ENCODE measurements at regions not wholly inside any gene's neighbourhood (a gene's known extent, or its start where the extent isn't known, plus 50 kb on each side); places are given as distances from the start of the nearest gene placed in this dataset.

GRCh38 chr15:66844041-66844746 lies 142.2 kb downstream of the SMAD6 start:
- no peak for DNase-seq (ENCODE audit: low read depth in 2 of 2)
- H3K4me3 ChIP-seq (replicated peaks in 1 of 2; ENCODE audit: low read depth in 2 of 2, low read length in 2 of 2), result no peak overlapping the region
- no peak for TF ChIP-seq CTCF (IDR thresholded peaks at IDR 0.05; ENCODE audit: low read depth, low read length)

GRCh38 chr15:66844747-66845145 lies 142.7 kb downstream of the SMAD6 start:
- TF ChIP-seq CTCF (IDR thresholded peaks at IDR 0.05; ENCODE audit: low read depth, low read length), result no peak
- DNase-seq (ENCODE audit: low read depth in 2 of 2), result no peak
- H3K4me3 ChIP-seq (replicated peaks in 1 of 2; ENCODE audit: low read depth in 2 of 2, low read length in 2 of 2), result no peak overlapping the region

- no peak overlapping the region for H3K4me3 ChIP-seq (replicated peaks in 1 of 2; ENCODE audit: low read depth in 2 of 2, low read length in 2 of 2)
- DNase-seq (ENCODE audit: low read depth in 2 of 2), result no peak
These were observed 143.3 kb downstream of the SMAD6 start for GRCh38 chr15:66845266-66845785.

GRCh38 chr15:66846031-66846430 lies 144.0 kb downstream of the SMAD6 start:
- H3K4me3 ChIP-seq (replicated peaks in 1 of 2; ENCODE audit: low read depth in 2 of 2, low read length in 2 of 2), result no peak overlapping the region
- no peak for DNase-seq (ENCODE audit: low read depth in 2 of 2)
- TF ChIP-seq CTCF (IDR thresholded peaks at IDR 0.05; ENCODE audit: low read depth, low read length), result no peak

More at GRCh38 chr15:66845266-66845785, 143.3 kb downstream of the SMAD6 start:
- TF ChIP-seq CTCF (IDR thresholded peaks at IDR 0.05; ENCODE audit: low read depth, low read length), result no peak

- no peak for DNase-seq (ENCODE audit: low read depth in 2 of 2)
- TF ChIP-seq CTCF (IDR thresholded peaks at IDR 0.05; ENCODE audit: low read depth, low read length), result no peak
- no peak overlapping the region for H3K4me3 ChIP-seq (replicated peaks in 1 of 2; ENCODE audit: low read depth in 2 of 2, low read length in 2 of 2)
These were observed 144.8 kb downstream of the SMAD6 start for GRCh38 chr15:66846811-66847210.

- H3K4me3 ChIP-seq (replicated peaks in 1 of 2; ENCODE audit: low read depth in 2 of 2, low read length in 2 of 2), result no peak overlapping the region
- DNase-seq (ENCODE audit: low read depth in 2 of 2), result no peak
- no peak for TF ChIP-seq CTCF (IDR thresholded peaks at IDR 0.05; ENCODE audit: low read depth, low read length)
These were observed 145.5 kb downstream of the SMAD6 start for GRCh38 chr15:66847565-66847991.

All from cardiac fibroblast (primary cell).